SK-N-SH treated with all-trans-retinoic acid at 6 μM for 48 hours (cell line): ENCODE measurements at regions not wholly inside any gene's neighbourhood (a gene's known extent, or its start where the extent isn't known, plus 50 kb on each side); places are given as distances from the start of the nearest gene placed in this dataset.

Experiments
- ATAC-seq: fragments of 200-7000 bp; cut with Tn5 transposase; 3 replicates; pipeline ENCODE4 v1.9.1; 2020; ENCODE audit warnings: mild to moderate bottlenecking, moderate library complexity
- ARNTL ChIP-seq: fragments of 450-650 bp; formaldehyde crosslinking; IDR thresholded peaks from 2 replicates; pipeline ENCODE4 v1.5.0; 2020; ENCODE audit warnings: low read depth, mild to moderate bottlenecking, moderate library complexity, borderline replicate concordance
- BACH2 ChIP-seq: fragments of 250-450 bp; sonication (Bioruptor Pico); IDR thresholded peaks from 2 replicates; pipeline ENCODE4 v1.9.0; 2021; ENCODE audit warnings: mild to moderate bottlenecking, borderline replicate concordance
- CSDC2 ChIP-seq: fragments of 250-450 bp; sonication (Bioruptor Pico); IDR thresholded peaks from 2 replicates; pipeline ENCODE4 v1.5.0; 2020; ENCODE audit warnings: mild to moderate bottlenecking, moderate library complexity
- CSRNP3 ChIP-seq: fragments of 250-450 bp; sonication (Bioruptor Pico); IDR thresholded peaks from 2 replicates; pipeline ENCODE4 v1.5.1; 2021; ENCODE audit warnings: mild to moderate bottlenecking, moderate library complexity
- ESRRG ChIP-seq: fragments of 250-450 bp; sonication (Bioruptor Pico); IDR thresholded peaks from 2 replicates; pipeline ENCODE4 v1.6.1; 2021; ENCODE audit warnings: mild to moderate bottlenecking
- GLIS3 ChIP-seq: fragments of 250-450 bp; sonication (Bioruptor Pico); IDR thresholded peaks from 2 replicates; pipeline ENCODE4 v1.5.0; 2020; ENCODE audit warnings: mild to moderate bottlenecking, moderate library complexity
- ISL1 ChIP-seq: fragments of 250-450 bp; sonication (Bioruptor Pico); IDR thresholded peaks from 2 replicates; pipeline ENCODE4 v2.1.2; 2022; ENCODE audit warnings: mild to moderate bottlenecking, moderate library complexity
- OSR1 ChIP-seq: fragments of 250-450 bp; sonication (Bioruptor Pico); IDR thresholded peaks from 2 replicates; pipeline ENCODE4 v1.8.0; 2022; ENCODE audit warnings: moderate library complexity, mild to moderate bottlenecking, inconsistent platforms
- PPARA ChIP-seq: fragments of 250-450 bp; sonication (Bioruptor Pico); IDR thresholded peaks from 2 replicates; pipeline ENCODE4 v1.5.0; 2020; ENCODE audit warnings: mild to moderate bottlenecking, borderline replicate concordance
- RARB ChIP-seq: fragments of 250-450 bp; sonication (Bioruptor Pico); IDR thresholded peaks from 2 replicates; pipeline ENCODE4 v1.8.0; 2021; ENCODE audit warnings: mild to moderate bottlenecking, moderate library complexity
- SNAI2 ChIP-seq: fragments of 250-450 bp; sonication (Bioruptor Pico); IDR thresholded peaks from 2 replicates; pipeline ENCODE4 v1.5.0; 2020; ENCODE audit warnings: mild to moderate bottlenecking, moderate library complexity
- TOX ChIP-seq: fragments of 250-450 bp; sonication (Bioruptor Pico); IDR thresholded peaks from 2 replicates; pipeline ENCODE4 v1.8.0; 2021; ENCODE audit warnings: mild to moderate bottlenecking, moderate library complexity, borderline replicate concordance
- ZC3H10 ChIP-seq: fragments of 250-450 bp; sonication (Bioruptor Pico); IDR thresholded peaks from 2 replicates; pipeline ENCODE4 v1.5.1; 2021; ENCODE audit warnings: mild to moderate bottlenecking, moderate library complexity
- ZFP3 ChIP-seq: fragments of 250-450 bp; sonication (Bioruptor Pico); IDR thresholded peaks from 2 replicates; pipeline ENCODE4 v1.5.0; 2020; ENCODE audit warnings: mild to moderate bottlenecking, moderate library complexity
- ZFP30 ChIP-seq: fragments of 450-650 bp; formaldehyde crosslinking; IDR thresholded peaks from 2 replicates; pipeline ENCODE4 v1.5.0; 2022; ENCODE audit warnings: mild to moderate bottlenecking, moderate library complexity
- ZNF565 ChIP-seq: fragments of 450-650 bp; formaldehyde crosslinking; conservative IDR thresholded peaks from 2 replicates; pipeline ENCODE4 v1.5.0; 2020; ENCODE audit warnings: low read depth, mild to moderate bottlenecking, moderate library complexity
- ZNF70 ChIP-seq: fragments of 450-650 bp; formaldehyde crosslinking; IDR thresholded peaks from 2 replicates; pipeline ENCODE4 v1.5.0; 2020; ENCODE audit warnings: mild to moderate bottlenecking, moderate library complexity
- ZNF8 ChIP-seq: fragments of 450-650 bp; formaldehyde crosslinking; IDR thresholded peaks from 2 replicates; pipeline ENCODE4 v1.5.0; 2020; ENCODE audit warnings: mild to moderate bottlenecking, moderate library complexity
- TF ChIP-seq, protein P1 (sequence below): fragments of 250-450 bp; sonication (Bioruptor Pico); IDR thresholded peaks from 2 replicates; pipeline ENCODE4 v1.5.1; 2020; ENCODE audit warnings: low read depth, mild to moderate bottlenecking, moderate library complexity
- TF ChIP-seq, protein P2 (sequence below): fragments of 250-450 bp; sonication (Bioruptor Pico); IDR thresholded peaks from 2 replicates; pipeline ENCODE4 v1.8.0; 2021; ENCODE audit warnings: low read depth, mild to moderate bottlenecking, moderate library complexity, borderline replicate concordance
- TF ChIP-seq, protein P3 (sequence below): fragments of 250-450 bp; sonication (Bioruptor Pico); IDR thresholded peaks from 2 replicates; pipeline ENCODE4 v1.5.0; 2020; ENCODE audit warnings: mild to moderate bottlenecking, moderate library complexity

GRCh38 chr17:71724339-71724738, 396.5 kb upstream of the SOX9 start:
- TF ChIP-seq ZNF70 (no peak), CSRNP3 (no peak), CSDC2 (CRISPR knock-in tag) (no peak), RARB (CRISPR knock-in tag) (no peak)
- no peak for ATAC-seq

DNA sequence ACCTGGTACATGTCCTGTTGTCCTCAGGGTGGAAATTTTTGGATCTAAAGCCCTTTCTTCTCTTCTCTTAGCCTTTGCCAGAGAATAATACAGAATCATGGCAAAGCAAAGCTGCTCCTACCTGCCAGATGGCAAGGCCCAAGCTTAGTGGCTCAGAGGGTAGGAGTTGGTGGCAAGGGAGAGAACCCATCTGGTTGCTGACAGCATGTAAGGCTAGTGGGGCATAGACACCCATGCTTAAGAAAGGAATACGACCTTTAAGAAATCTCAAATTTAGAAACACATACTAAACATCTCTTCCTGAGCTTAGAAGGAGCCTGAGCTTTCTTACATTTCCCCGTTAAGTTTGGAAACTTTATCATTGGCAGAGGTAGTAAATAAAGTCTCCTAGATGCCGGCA, 395.0 kb upstream of the SOX9 start:
- ATAC-seq: no peak
- TF ChIP-seq TOX (no peak), ZFP30 (CRISPR knock-in tag) (no peak), SNAI2 (CRISPR knock-in tag) (no peak)
- TF ChIP-seq, all 23 proteins: peak for 0

DNA sequence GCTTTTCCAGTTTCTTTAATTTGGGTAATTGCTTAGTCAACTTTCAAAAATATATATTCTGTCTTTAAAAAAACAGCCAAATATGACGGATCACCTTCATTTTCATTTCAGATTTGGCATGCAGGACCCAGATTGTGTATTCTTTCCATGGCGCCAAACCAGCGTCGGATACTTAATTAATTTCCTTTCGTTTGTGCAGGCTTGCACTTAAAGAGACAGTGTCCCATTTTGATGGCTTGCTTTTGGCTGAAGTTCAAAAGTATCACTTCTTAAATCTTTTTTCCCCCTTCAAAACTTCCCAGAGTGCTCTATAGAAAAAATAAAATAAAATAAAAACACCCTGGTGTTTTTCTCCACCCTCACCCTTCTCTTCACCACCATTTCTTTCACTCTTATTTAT, 394.5 kb upstream of the SOX9 start:
- no peak for TF ChIP-seq TOX
- TF ChIP-seq PPARA (CRISPR knock-in tag): no peak
- no peak for TF ChIP-seq ZFP3 (CRISPR knock-in tag)
- no peak for TF ChIP-seq CSDC2 (CRISPR knock-in tag)
- no peak for TF ChIP-seq CSRNP3
- no peak for TF ChIP-seq GLIS3 (CRISPR knock-in tag)
- no peak for TF ChIP-seq OSR1 (CRISPR knock-in tag)
- no peak for TF ChIP-seq RARB (CRISPR knock-in tag)
- TF ChIP-seq BACH2 (CRISPR knock-in tag): no peak
- no peak for TF ChIP-seq ZFP30 (CRISPR knock-in tag)
- TF ChIP-seq ESRRG (CRISPR knock-in tag): no peak
- TF ChIP-seq ISL1 (CRISPR knock-in tag): no peak
- no peak for TF ChIP-seq ZNF565 (CRISPR knock-in tag)
- ATAC-seq: no peak

DNA sequence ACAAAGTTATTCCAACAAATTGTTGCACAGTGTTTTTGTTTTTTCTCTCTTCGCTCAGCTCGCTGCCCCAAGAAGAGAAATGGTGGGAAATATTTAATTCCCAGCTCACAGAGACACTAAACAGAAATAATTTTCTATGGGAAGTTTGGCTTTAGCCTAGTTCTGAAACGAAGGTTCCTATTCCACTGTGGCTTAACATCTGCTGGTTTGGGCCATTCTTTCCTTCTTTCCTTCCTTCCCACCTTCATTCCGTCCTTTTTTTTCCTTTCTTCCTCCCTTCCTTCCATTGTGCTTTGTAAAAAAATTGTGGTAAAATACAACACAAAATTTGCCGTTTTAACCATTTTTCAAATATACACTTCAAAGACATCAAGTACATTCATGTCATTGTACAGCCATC, 393.5 kb upstream of the SOX9 start:
- no peak for ATAC-seq
- no peak for TF ChIP-seq GLIS3 (CRISPR knock-in tag)
- TF ChIP-seq ZFP30 (CRISPR knock-in tag): no peak
- TF ChIP-seq ZFP3 (CRISPR knock-in tag): no peak
- TF ChIP-seq CSRNP3: no peak
- TF ChIP-seq ZNF8 (CRISPR knock-in tag): no peak
- TF ChIP-seq ZC3H10: no peak
- TF ChIP-seq ZNF565 (CRISPR knock-in tag): no peak
- TF ChIP-seq CSDC2 (CRISPR knock-in tag): no peak
- TF ChIP-seq ARNTL (CRISPR knock-in tag): no peak
- TF ChIP-seq, protein P1, sequence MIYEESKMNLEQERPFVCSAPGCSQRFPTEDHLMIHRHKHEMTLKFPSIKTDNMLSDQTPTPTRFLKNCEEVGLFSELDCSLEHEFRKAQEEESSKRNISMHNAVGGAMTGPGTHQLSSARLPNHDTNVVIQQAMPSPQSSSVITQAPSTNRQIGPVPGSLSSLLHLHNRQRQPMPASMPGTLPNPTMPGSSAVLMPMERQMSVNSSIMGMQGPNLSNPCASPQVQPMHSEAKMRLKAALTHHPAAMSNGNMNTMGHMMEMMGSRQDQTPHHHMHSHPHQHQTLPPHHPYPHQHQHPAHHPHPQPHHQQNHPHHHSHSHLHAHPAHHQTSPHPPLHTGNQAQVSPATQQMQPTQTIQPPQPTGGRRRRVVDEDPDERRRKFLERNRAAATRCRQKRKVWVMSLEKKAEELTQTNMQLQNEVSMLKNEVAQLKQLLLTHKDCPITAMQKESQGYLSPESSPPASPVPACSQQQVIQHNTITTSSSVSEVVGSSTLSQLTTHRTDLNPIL: no peak
- TF ChIP-seq OSR1 (CRISPR knock-in tag): no peak
- TF ChIP-seq, protein P2, sequence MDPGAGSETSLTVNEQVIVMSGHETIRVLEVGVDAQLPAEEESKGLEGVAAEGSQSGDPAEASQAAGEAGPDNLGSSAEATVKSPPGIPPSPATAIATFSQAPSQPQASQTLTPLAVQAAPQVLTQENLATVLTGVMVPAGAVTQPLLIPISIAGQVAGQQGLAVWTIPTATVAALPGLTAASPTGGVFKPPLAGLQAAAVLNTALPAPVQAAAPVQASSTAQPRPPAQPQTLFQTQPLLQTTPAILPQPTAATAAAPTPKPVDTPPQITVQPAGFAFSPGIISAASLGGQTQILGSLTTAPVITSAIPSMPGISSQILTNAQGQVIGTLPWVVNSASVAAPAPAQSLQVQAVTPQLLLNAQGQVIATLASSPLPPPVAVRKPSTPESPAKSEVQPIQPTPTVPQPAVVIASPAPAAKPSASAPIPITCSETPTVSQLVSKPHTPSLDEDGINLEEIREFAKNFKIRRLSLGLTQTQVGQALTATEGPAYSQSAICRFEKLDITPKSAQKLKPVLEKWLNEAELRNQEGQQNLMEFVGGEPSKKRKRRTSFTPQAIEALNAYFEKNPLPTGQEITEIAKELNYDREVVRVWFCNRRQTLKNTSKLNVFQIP (CRISPR knock-in tag): no peak
- no peak for TF ChIP-seq ESRRG (CRISPR knock-in tag)
- no peak for TF ChIP-seq BACH2 (CRISPR knock-in tag)
- no peak for TF ChIP-seq ZNF70
- no peak for TF ChIP-seq ISL1 (CRISPR knock-in tag)
- TF ChIP-seq, all 23 proteins: peak for 0

DNA sequence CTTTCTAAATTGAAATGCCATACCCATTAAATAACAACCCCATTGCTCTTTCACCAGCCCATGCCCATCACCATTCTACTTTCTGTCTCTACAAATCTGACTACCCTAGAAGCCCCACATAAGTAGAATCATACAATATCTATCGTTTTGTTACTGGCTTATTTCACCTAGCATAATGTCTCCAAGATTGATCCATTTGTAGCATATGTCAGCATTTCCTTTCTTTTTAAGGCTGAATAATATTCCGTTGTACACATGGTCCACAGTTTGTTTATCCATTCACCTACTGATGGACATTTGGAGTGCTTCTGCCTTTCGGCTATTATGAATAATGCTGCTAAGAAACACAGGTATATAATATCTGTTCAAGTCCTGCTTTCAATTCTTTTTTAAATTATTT, 393.1 kb upstream of the SOX9 start:
- no peak for ATAC-seq
- TF ChIP-seq GLIS3 (CRISPR knock-in tag) (no peak), PPARA (CRISPR knock-in tag) (no peak), ZNF565 (CRISPR knock-in tag) (no peak), OSR1 (CRISPR knock-in tag) (no peak)
- TF ChIP-seq, protein P3, sequence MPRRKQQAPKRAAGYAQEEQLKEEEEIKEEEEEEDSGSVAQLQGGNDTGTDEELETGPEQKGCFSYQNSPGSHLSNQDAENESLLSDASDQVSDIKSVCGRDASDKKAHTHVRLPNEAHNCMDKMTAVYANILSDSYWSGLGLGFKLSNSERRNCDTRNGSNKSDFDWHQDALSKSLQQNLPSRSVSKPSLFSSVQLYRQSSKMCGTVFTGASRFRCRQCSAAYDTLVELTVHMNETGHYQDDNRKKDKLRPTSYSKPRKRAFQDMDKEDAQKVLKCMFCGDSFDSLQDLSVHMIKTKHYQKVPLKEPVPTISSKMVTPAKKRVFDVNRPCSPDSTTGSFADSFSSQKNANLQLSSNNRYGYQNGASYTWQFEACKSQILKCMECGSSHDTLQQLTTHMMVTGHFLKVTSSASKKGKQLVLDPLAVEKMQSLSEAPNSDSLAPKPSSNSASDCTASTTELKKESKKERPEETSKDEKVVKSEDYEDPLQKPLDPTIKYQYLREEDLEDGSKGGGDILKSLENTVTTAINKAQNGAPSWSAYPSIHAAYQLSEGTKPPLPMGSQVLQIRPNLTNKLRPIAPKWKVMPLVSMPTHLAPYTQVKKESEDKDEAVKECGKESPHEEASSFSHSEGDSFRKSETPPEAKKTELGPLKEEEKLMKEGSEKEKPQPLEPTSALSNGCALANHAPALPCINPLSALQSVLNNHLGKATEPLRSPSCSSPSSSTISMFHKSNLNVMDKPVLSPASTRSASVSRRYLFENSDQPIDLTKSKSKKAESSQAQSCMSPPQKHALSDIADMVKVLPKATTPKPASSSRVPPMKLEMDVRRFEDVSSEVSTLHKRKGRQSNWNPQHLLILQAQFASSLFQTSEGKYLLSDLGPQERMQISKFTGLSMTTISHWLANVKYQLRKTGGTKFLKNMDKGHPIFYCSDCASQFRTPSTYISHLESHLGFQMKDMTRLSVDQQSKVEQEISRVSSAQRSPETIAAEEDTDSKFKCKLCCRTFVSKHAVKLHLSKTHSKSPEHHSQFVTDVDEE (CRISPR knock-in tag): no peak
- TF ChIP-seq, protein P2 (CRISPR knock-in tag): no peak
